OCI-M1 (cell line): ENCODE measurements at regions not wholly inside any gene's neighbourhood (a gene's known extent, or its start where the extent isn't known, plus 50 kb on each side); places are given as distances from the start of the nearest gene placed in this dataset.
A peak's percentile ranks its signal among the peaks of the same experiment; 100 is the strongest.

ENCODE experiments used
- DNase-seq: peaks from one replicate; lab custom pipeline; 2025; lab: John Stamatoyannopoulos, UW

DNA sequence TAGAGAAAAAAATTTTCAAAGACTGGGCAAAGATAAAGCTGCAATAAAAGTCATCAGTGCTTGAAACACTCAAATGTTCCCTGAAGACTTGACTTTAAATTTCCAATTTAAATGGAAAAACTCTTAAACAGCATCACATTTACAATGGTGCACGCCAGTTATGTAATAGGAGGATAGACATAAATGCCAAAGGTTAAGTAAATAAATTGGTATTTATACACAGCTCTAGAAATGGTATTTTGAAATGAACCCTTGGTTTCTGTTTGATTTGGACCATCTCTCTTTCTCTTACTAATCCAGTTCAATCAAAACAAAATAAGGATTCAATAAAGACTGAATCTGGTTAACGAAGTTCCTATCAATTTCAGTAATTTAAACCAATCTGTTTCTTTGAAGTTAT is 272.6 kb downstream of the GPM6A start:
- DNase-seq: no peak

- no peak for DNase-seq
Observed at GRCh38 chr4:175540151-175540550, 271.9 kb downstream of the GPM6A start.

GRCh38 chr4:175540732-175541131 is 271.3 kb downstream of the GPM6A start:
- DNase-seq: no peak

DNA sequence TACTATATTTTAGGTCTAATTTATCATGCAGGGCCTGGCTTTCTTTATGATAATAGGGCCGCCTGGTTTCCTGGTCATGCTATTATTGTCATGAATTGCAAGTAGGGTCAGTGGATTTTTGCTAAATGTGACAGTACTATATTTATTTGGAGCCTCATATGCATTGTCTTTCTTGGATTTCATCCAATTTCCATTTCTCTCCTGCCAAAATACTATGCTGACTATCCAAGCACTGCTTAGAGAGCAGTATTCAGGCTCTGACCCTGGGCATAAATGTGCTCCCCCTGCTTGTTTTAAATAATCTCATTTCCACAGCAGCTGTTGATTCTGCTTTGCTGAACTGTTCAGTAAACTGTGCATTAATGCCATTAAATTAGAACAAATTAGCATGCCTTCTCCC is 269.3 kb downstream of the GPM6A start:
- DNase-seq: no peak

- DNase-seq: no peak
Observed at GRCh38 chr4:175559126-175559525, 252.9 kb downstream of the GPM6A start.

DNA sequence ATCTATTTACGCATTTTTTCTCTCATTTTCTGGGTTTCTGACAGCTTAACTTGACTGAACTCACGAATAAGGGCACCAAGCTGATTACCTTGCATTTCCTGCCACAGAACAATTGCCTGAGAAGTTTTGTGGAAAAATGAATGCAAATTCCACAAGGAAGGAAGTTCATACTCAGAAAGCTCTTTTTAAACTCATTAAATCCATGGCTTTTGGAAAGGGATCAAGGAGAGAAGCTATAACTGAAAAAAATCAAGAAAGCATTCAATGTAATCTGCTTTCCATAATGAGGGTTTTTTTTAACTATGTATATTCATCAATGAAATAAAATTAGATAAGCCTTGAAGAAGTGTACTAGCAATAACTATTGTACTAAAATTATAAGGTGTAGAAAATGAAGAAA is 252.5 kb downstream of the GPM6A start:
- DNase-seq: no peak

GRCh38 chr4:175560604-175561003 is 251.5 kb downstream of the GPM6A start:
- DNase-seq: peak; percentile 71

DNA sequence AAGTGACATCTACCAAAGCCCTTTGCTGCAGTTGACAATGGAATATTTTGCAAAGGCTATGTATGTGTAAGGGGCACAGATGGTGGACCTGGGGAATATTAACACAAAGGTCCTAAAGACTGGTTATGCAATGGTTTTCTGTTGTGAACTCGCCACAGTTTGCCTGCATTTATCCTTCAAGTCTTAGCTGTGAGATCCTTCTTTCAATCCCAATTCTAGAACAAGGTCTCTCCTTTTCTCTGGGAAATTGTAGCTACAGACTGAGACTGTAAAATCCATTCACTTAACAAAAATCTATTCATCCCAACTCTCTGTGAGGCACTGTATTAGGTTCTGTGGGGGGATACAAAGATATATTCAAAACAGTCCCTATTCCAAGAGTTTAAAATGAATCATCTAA is 250.4 kb downstream of the GPM6A start:
- DNase-seq: no peak

GRCh38 chr4:175562111-175562510 is 250.0 kb downstream of the GPM6A start:
- DNase-seq: no peak

DNA sequence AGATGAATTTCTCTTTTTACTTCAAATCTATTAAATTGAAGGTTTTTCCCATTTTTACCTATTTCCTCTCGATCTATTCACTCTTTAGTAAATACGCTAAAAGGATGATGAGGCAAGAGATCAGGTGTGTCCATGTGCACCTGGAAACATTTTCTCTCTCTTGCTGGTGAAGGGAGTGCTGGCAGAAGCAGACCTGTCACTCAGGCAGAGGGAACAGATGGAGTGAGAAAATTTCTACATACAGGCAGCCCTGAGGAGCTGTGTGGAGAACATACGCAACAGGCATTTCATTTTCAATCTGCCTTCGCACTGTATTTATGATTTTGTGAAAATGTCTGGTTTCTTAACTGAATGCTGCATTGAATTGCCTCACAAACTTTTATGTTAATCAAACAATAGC is 249.5 kb downstream of the GPM6A start:
- no peak for DNase-seq
